HUES64 (cell line): ENCODE measurements at regions not wholly inside any gene's neighbourhood (a gene's known extent, or its start where the extent isn't known, plus 50 kb on each side); places are given as distances from the start of the nearest gene placed in this dataset.

ENCODE experiments used
- H3K27ac ChIP-seq: 2 replicates; pipeline ENCODE4 v1.7.0; 2013; ENCODE audit warnings: low read depth, low read length, inconsistent platforms
- H3K27me3 ChIP-seq: 2 replicates; pipeline ENCODE4 v1.6.1; 2013; ENCODE audit warnings: mild to moderate bottlenecking, low read length; ENCODE audit not compliant: insufficient read depth
- H3K36me3 ChIP-seq: 2 replicates; pipeline ENCODE4 v1.6.1; 2013; ENCODE audit warnings: mild to moderate bottlenecking, low read length; ENCODE audit not compliant: insufficient read depth
- H3K4me1 ChIP-seq: 2 replicates; pipeline ENCODE4 v1.6.1; 2013; ENCODE audit warnings: mild to moderate bottlenecking, low read length, moderate library complexity; ENCODE audit not compliant: insufficient read depth
- H3K4me3 ChIP-seq: 2 replicates; pipeline ENCODE4 v1.5.1; 2013; ENCODE audit warnings: mild to moderate bottlenecking, low read length, moderate library complexity
- H3K9ac ChIP-seq: 2 replicates; pipeline ENCODE4 v1.6.1; 2013; ENCODE audit warnings: mild to moderate bottlenecking, low read depth, low read length
- H3K9me3 ChIP-seq: 2 replicates; pipeline ENCODE4 v1.6.1; 2013; ENCODE audit warnings: low read depth, low read length; ENCODE audit not compliant: insufficient read depth
- WGBS: fragments of 150-250, 120-280 bp; methylation state at CpG from one replicate; pipeline ENCODE4 v1.1.7; 2013; ENCODE audit warnings: missing lambda C conversion rate; 5-methylcytosine and 5-hydroxymethylcytosine counted together

- Histone ChIP-seq H3K27ac (no peak overlapping the region), H3K9ac (no peak overlapping the region), H3K9me3 (no peaks in the 10 kb centered on the region), H3K4me3 (no peak overlapping the region), H3K36me3 (no peaks in the 10 kb centered on the region), H3K4me1 (no peaks in the 10 kb centered on the region), H3K27me3 (no peaks in the 10 kb centered on the region)
- 36% methylated on average over 1 of the region's 1 CpG for WGBS
Measured at GRCh38 chr22:49380828-49381114, 446.9 kb downstream of the BRD1 start.

- H3K4me3 ChIP-seq, result no peak overlapping the region
- H3K9me3 ChIP-seq, result no peaks in the 10 kb centered on the region
- H3K9ac ChIP-seq, result no peak overlapping the region
- 88% methylated on average over 12 of the region's 12 CpGs for WGBS
- no peaks in the 10 kb centered on the region for H3K4me1 ChIP-seq
- H3K27ac ChIP-seq, result no peak overlapping the region
- H3K27me3 ChIP-seq, result no peaks in the 10 kb centered on the region
- H3K36me3 ChIP-seq, result no peaks in the 10 kb centered on the region
Measured at GRCh38 chr22:49380095-49380827, 447.4 kb downstream of the BRD1 start.

DNA sequence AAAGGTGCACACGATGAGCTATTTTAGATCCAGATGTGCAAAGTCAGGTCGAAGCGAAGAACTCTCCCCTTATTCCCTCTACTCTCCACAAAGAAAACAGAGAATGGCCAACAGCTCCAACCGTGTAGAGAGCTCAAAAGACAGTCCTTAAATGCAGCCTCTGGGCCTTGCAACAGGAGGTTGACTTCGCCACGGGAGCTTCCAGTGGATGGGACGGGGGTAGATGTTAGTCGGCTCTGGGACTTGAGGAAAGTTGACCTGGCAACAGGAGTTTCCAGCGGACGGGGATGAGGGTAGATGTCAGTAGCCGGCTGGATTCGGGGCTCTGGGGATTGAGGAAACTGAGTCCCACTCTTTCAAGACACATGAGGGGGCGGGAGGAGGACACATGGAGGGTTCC lies 450.4 kb downstream of the BRD1 start:
- Histone ChIP-seq H3K36me3 (no peaks in the 10 kb centered on the region), H3K9me3 (no peaks in the 10 kb centered on the region), H3K4me3 (no peak overlapping the region), H3K27ac (no peak overlapping the region), H3K9ac (no peak overlapping the region), H3K27me3 (no peaks in the 10 kb centered on the region), H3K4me1 (peaks cover 7% of the 10 kb centered on the region)
- WGBS, result 93% methylated on average over 12 of the region's 13 CpGs

GRCh38 chr22:49373801-49374226 lies 453.9 kb downstream of the BRD1 start:
- Histone ChIP-seq H3K4me1 (peaks cover 9% of the 10 kb centered on the region), H3K4me3 (no peak overlapping the region), H3K27ac (no peak overlapping the region), H3K9me3 (no peaks in the 10 kb centered on the region), H3K36me3 (no peaks in the 10 kb centered on the region), H3K9ac (no peak overlapping the region), H3K27me3 (no peaks in the 10 kb centered on the region)
- 91% methylated on average over 17 of the region's 17 CpGs for WGBS

DNA sequence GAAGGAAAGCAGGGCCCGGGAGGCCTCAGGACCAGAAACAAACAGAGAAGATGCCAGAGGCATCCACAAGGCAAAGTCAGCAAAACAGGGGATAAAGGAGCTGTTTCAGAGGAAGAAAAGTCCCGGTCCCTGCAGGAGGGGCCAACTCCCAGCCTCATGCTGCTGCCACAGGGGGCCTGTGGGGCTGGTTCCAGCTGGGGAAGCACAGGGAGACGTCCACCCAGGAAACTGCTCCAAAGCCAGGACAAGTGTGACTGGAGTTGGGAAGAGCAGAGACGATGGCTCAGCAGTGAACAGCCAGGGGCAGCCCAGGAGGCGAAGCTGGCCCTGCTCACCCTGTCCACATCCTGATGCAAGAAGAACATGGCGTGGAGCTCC lies 454.4 kb downstream of the BRD1 start:
- Histone ChIP-seq H3K9me3 (no peaks in the 10 kb centered on the region), H3K9ac (no peak overlapping the region), H3K36me3 (no peaks in the 10 kb centered on the region), H3K4me3 (no peak overlapping the region), H3K4me1 (peaks cover 9% of the 10 kb centered on the region), H3K27ac (no peak overlapping the region), H3K27me3 (no peaks in the 10 kb centered on the region)
- WGBS, result 87% methylated on average over 6 of the region's 6 CpGs

DNA sequence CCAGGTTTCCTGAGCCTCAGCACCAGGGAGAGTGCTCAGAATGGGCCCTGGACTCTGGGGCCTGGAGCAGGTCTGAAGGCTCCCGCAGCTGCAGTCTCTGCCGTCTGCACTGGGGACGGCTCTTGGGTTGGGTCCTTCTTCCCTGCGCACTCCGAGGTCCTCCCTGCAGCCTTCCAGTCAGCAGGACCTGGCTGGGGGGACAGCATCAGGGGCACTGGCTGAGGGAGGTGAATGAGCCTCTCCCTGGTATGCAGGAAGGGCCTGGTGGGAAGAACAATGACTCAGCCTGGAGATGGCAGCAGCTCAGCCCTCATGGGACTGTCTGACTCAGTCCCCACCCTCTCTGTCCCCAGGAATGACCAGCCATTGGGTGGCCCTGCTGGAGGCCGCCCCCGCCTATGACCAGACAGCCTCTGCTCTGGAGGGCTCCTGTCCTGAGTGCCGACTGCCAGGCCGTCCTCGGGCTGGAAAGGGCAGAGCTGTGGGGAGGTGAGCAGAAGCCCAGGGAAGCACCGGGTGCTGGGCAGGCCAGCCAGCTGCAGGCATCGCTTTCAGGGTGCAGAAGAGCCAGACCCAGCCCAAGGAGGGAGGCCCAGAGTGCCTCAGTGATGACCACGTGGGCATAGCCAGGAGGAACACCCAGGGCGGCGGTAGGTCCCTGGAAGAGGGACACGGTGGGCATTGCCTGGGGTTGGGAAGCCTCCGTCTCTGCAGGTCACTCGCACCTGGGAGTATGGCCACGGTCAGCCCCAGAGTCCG lies 455.0 kb downstream of the BRD1 start:
- H3K27me3 ChIP-seq, result no peaks in the 10 kb centered on the region
- no peaks in the 10 kb centered on the region for H3K36me3 ChIP-seq
- peaks cover 9% of the 10 kb centered on the region for H3K4me1 ChIP-seq
- no peak overlapping the region for H3K4me3 ChIP-seq
- no peak overlapping the region for H3K27ac ChIP-seq
- H3K9ac ChIP-seq, result no peak overlapping the region
- WGBS, result 67% methylated on average over 20 of the region's 20 CpGs
- no peaks in the 10 kb centered on the region for H3K9me3 ChIP-seq

DNA sequence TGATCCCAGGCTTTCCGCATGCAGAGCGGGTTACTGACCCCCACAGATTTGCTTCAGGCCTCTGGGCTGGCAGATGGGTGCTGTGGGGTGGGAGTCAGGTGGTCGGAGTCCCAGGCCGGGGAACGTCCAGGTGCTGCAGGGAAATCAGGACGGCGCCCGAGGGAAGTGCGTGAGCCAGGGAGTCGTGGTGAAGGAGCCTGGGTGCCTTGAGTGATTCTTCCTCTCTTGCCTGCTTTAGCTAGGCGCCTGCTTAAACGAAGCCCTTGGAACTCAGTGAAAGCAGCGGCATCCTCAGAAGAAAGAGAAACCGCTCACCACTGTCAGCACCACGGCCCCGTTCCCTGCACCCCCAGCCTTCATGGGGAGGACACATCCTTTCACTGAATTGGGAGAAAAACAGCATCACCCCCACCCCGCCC lies 455.6 kb downstream of the BRD1 start:
- H3K4me1 ChIP-seq, result peaks cover 9% of the 10 kb centered on the region
- H3K27me3 ChIP-seq, result no peaks in the 10 kb centered on the region
- no peak overlapping the region for H3K4me3 ChIP-seq
- no peak overlapping the region for H3K9ac ChIP-seq
- no peaks in the 10 kb centered on the region for H3K36me3 ChIP-seq
- no peak overlapping the region for H3K27ac ChIP-seq
- 80% methylated on average over 17 of the region's 17 CpGs for WGBS
- no peaks in the 10 kb centered on the region for H3K9me3 ChIP-seq

GRCh38 chr22:49371325-49372110 lies 456.2 kb downstream of the BRD1 start:
- Histone ChIP-seq H3K36me3 (no peaks in the 10 kb centered on the region), H3K4me1 (peaks cover 9% of the 10 kb centered on the region), H3K9me3 (no peaks in the 10 kb centered on the region), H3K27me3 (no peaks in the 10 kb centered on the region), H3K9ac (no peak overlapping the region), H3K27ac (no peak overlapping the region), H3K4me3 (no peak overlapping the region)
- WGBS, result 88% methylated on average over 27 of the region's 27 CpGs

DNA sequence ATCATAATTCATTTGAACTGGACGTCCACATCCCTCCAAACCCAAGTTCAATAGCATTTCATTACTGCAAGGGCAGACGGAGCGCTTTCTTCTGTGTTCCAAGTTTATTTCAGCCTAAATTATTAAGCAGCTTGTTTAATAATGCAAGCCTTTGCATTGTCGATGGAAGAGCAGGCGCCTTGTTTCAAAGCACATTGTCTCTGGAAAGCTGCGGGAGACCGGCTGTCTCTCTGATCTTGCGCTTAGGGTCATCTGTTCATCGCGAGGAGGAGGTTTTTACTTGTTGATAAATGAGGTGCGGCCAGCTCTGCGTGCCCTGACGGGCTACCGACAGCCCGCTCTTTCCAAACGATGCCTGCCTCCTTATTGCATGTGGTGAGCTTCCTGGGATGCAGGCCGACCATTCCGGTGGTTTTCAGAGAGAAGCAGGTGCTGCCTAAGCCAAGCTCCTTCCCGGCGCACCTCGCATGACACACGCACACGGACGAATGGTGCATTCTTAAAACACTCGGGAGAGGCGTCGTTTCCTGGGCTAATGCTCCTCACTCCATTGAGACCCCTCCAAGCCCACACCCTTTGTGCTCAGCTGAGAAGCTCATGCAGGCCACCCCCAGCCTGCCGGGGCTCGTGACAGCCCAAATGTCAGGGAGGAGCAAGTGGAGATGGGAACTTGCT lies 456.9 kb downstream of the BRD1 start:
- Histone ChIP-seq H3K4me3 (no peak overlapping the region), H3K4me1 (peaks cover 9% of the 10 kb centered on the region), H3K9me3 (no peaks in the 10 kb centered on the region), H3K27ac (no peak overlapping the region), H3K36me3 (no peaks in the 10 kb centered on the region), H3K27me3 (no peaks in the 10 kb centered on the region), H3K9ac (no peak overlapping the region)
- WGBS, result 92% methylated on average over 29 of the region's 29 CpGs

- H3K27me3 ChIP-seq, result no peaks in the 10 kb centered on the region
- H3K4me1 ChIP-seq, result peaks cover 9% of the 10 kb centered on the region
- no peaks in the 10 kb centered on the region for H3K36me3 ChIP-seq
- H3K4me3 ChIP-seq, result no peak overlapping the region
- WGBS, result 89% methylated on average over 19 of the region's 22 CpGs
- H3K27ac ChIP-seq, result no peak overlapping the region
- H3K9ac ChIP-seq, result no peak overlapping the region
- no peaks in the 10 kb centered on the region for H3K9me3 ChIP-seq
Measured at GRCh38 chr22:49369726-49370626, 457.7 kb downstream of the BRD1 start.
